ENCODE measurements at regions not wholly inside any gene's neighbourhood (a gene's known extent, or its start where the extent isn't known, plus 50 kb on each side); places are given as distances from the start of the nearest gene placed in this dataset.

DNA sequence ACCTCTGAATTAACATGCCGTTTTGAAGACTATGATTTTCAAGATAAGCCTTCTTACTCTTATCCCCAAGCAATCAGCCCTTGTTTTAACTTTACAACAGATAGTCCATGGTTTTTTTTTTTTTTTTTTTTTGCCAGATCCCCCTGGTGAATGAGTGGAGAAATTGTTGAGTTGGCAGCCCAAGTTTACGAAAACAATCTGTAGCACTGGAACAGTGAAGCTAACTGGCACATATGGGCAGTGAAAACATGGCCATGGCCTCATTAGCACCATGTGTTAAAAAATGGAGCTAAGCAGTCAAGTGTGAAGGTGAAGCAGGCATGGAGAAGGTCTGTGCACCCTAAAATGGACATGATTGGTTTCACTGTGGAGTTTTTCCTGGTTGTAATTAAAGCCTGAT is 812.1 kb upstream of the MIR17HG start:
- Mint-ChIP-seq H3K4me1 (ENCODE audit: unreplicated experiment) (peaks cover 18% of the 10 kb centered on the region), H3K9me3 (peaks cover 6% of the 10 kb centered on the region), H3K4me3 (no peak overlapping the region), H3K27me3 (no peaks in the 10 kb centered on the region), H3K27ac (no peak overlapping the region), H3K36me3 (peaks cover 9% of the 10 kb centered on the region)
- no peak for DNase-seq (ENCODE audit: extremely low spot score, unreplicated experiment)
- TF ChIP-seq, protein P1, sequence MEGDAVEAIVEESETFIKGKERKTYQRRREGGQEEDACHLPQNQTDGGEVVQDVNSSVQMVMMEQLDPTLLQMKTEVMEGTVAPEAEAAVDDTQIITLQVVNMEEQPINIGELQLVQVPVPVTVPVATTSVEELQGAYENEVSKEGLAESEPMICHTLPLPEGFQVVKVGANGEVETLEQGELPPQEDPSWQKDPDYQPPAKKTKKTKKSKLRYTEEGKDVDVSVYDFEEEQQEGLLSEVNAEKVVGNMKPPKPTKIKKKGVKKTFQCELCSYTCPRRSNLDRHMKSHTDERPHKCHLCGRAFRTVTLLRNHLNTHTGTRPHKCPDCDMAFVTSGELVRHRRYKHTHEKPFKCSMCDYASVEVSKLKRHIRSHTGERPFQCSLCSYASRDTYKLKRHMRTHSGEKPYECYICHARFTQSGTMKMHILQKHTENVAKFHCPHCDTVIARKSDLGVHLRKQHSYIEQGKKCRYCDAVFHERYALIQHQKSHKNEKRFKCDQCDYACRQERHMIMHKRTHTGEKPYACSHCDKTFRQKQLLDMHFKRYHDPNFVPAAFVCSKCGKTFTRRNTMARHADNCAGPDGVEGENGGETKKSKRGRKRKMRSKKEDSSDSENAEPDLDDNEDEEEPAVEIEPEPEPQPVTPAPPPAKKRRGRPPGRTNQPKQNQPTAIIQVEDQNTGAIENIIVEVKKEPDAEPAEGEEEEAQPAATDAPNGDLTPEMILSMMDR (conservative IDR thresholded peaks at IDR 0.05) = no peak

DNA sequence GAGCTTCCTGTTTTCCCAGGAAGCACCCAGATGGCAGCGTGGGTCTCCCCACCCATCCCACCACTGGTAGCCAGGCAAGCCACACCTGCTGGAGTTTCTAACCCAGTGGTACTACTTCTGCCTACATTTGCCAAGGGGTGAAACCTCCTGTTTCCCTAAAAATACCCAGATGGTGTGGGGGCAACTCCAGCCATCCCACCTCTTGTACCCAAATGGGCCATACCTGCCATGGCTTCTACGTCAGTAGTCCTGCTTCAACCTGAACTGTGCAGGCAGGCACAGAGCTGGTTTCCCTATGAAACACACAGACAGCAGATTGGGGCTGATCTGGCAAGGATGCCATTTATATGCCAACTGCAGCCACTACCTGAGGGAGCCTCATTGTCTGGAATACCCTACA is 809.4 kb upstream of the MIR17HG start:
- Mint-ChIP-seq H3K4me3 (no peak overlapping the region), H3K9me3 (peaks cover 6% of the 10 kb centered on the region), H3K27me3 (no peaks in the 10 kb centered on the region), H3K36me3 (peaks cover 9% of the 10 kb centered on the region), H3K4me1 (ENCODE audit: unreplicated experiment) (peaks cover 14% of the 10 kb centered on the region), H3K27ac (no peak overlapping the region)
- TF ChIP-seq, protein P1 (conservative IDR thresholded peaks at IDR 0.05) = no peak
- DNase-seq (ENCODE audit: extremely low spot score, unreplicated experiment) = no peak

DNA sequence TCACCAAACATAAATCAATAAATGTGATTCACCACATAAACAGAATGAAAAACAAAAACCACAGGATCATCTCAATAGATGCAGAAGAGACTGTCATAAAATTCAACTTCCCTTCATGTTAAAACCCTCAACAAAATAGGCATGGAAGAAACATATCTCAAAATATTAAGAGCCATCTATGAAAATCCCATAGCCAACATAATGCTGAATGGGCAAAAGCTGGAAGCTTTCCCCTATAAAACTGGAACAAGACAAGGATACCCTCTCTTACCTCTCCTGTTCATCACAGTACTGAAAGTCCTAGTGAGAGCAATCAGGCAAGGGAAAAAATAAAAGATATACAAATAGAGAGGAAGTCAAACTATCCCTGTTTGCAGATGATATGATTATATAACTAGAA is 806.1 kb upstream of the MIR17HG start:
- Mint-ChIP-seq H3K4me3 (no peak overlapping the region), H3K9me3 (peaks cover 13% of the 10 kb centered on the region), H3K4me1 (ENCODE audit: unreplicated experiment) (peaks cover 8% of the 10 kb centered on the region), H3K27me3 (no peaks in the 10 kb centered on the region), H3K36me3 (peaks cover 11% of the 10 kb centered on the region), H3K27ac (no peak overlapping the region)
- TF ChIP-seq, protein P1 (conservative IDR thresholded peaks at IDR 0.05) = no peak
- DNase-seq (ENCODE audit: extremely low spot score, unreplicated experiment) = no peak

DNA sequence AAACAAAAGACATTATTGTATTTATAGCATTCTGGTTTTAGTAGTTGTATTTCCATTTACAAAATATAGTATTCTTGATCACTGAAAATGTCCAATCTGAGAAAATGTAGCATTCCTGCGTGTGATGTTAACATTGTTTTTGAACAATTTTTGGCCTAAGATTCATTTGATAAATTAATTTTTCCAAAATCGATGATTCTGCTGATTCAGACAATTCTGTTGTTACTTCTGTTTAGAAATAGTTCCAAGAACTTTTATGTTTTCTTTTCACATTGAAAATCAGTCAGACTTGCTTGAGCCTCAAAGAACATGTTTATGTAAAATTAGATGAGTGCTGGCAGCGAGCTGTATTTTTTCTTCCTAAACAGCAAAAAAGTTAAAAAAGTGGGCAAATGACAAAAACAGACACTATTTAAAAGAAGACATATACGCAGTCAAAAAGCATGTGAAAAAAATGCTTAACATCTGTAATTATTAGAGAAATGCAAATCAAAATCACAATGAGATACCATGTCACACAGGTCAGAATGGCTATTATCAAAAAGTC is 804.5 kb upstream of the MIR17HG start:
- peaks cover 22% of the 10 kb centered on the region for H3K9me3 Mint-ChIP-seq

DNA sequence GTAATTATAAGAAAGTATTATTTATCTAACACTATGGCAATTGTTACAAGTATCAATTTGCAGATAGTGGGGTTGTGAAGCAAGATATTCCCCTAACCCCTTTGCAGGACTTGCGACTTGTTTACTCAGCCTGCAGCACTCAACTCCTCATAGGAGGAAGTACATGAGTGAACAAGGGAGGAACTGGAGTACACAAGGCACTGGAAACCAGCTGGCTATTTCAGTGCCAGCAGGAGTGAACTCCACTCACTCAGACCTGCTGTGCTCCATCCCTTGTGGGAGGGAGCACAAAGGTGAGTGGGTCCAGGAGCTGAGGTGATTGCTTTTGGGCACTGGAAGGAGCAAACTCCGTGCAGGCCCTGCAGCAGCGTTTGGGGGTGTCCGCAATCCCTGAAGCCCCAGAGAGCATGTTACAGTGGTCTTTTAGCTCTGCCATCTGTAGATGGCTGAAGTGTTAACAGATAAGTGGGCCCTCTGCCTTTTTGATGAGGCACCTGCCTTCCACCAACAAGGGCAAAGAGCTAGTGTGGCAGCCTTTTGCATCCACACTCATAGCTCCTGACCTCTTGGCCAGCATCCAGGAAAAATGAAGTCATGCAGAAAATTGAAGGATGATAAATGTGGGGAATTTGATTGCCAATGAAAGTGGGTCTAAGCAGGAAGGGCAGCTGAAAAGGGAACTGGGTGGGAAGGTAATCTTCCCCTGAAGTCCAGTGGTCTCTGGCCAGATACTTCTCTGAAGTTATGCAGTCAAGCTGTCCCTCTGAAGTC is 802.2 kb upstream of the MIR17HG start:
- TF ChIP-seq, protein P1 (conservative IDR thresholded peaks at IDR 0.05) = no peak
- DNase-seq (ENCODE audit: extremely low spot score, unreplicated experiment) = no peak
- H3K4me3 Mint-ChIP-seq = no peak overlapping the region
- H3K4me1 Mint-ChIP-seq (ENCODE audit: unreplicated experiment) = peaks cover 8% of the 10 kb centered on the region
- H3K27ac Mint-ChIP-seq = no peak overlapping the region
- H3K9me3 Mint-ChIP-seq = peaks cover 20% of the 10 kb centered on the region
- H3K27me3 Mint-ChIP-seq = no peaks in the 10 kb centered on the region
- H3K36me3 Mint-ChIP-seq = peaks cover 13% of the 10 kb centered on the region

More for the DNA sequence above, 804.5 kb upstream of the MIR17HG start:
- Mint-ChIP-seq H3K27me3 (no peaks in the 10 kb centered on the region), H3K36me3 (peaks cover 18% of the 10 kb centered on the region), H3K4me3 (no peak overlapping the region), H3K4me1 (ENCODE audit: unreplicated experiment) (peaks cover 8% of the 10 kb centered on the region), H3K27ac (no peak overlapping the region)
- DNase-seq (ENCODE audit: extremely low spot score, unreplicated experiment) = no peak
- TF ChIP-seq, protein P1 (conservative IDR thresholded peaks at IDR 0.05) = no peak

Data from type B pancreatic cell (in vitro differentiated cells).